ENCODE measurements at regions not wholly inside any gene's neighbourhood (a gene's known extent, or its start where the extent isn't known, plus 50 kb on each side); places are given as distances from the start of the nearest gene placed in this dataset.

- Histone ChIP-seq H3K4me2 (ENCODE audit: low read length) (no peak overlapping the region), H3K79me2 (replicated peaks; ENCODE audit: insufficient read depth, low read length) (no peaks in the 10 kb centered on the region), H3K9me3 (ENCODE audit: low read length) (no peaks in the 10 kb centered on the region), H3K27ac (ENCODE audit: low read length) (no peak overlapping the region), H3K9me2 (ENCODE audit: insufficient read depth, low read length) (no peaks in the 10 kb centered on the region), H4K20me1 (ENCODE audit: insufficient read depth) (no peaks in the 10 kb centered on the region), H3K36me3 (ENCODE audit: insufficient read depth, low read length) (no peaks in the 10 kb centered on the region), H3K4me3 (ENCODE audit: low read length) (no peak overlapping the region), H2AFZ (ENCODE audit: low read depth, low read length) (no peak overlapping the region), H3K27me3 (ENCODE audit: insufficient read depth, low read depth, low read length) (no peaks in the 10 kb centered on the region), H3F3A (ENCODE audit: insufficient read depth, low read length, poor library complexity, severe bottlenecking) (no peaks in the 10 kb centered on the region), H3K9ac (ENCODE audit: low read length) (no peak overlapping the region)
- TF ChIP-seq POLR2AphosphoS5 (IDR thresholded peaks at IDR 0.05) (no peak), SMC3 (conservative IDR thresholded peaks at IDR 0.05; ENCODE audit: poor library complexity) (no peak), MXI1 (conservative IDR thresholded peaks at IDR 0.05; ENCODE audit: poor library complexity, severe bottlenecking) (no peak), EZH2 (IDR thresholded peaks at IDR 0.05; ENCODE audit: borderline replicate concordance, insufficient read depth, low read length, poor library complexity, severe bottlenecking) (no peak), REST (IDR thresholded peaks at IDR 0.05; ENCODE audit: borderline replicate concordance) (no peak), RAD21 (conservative IDR thresholded peaks at IDR 0.05) (no peak), CTCF (IDR thresholded peaks at IDR 0.05; ENCODE audit: poor library complexity, severe bottlenecking) (no peak), EP300 (conservative IDR thresholded peaks at IDR 0.05; ENCODE audit: poor library complexity, severe bottlenecking) (no peak), TAF1 (IDR thresholded peaks at IDR 0.05; ENCODE audit: low read depth) (no peak)
Measured at GRCh38 chr2:234620018-234620417, 123.1 kb upstream of the ARL4C start.

- TF ChIP-seq CTCF (IDR thresholded peaks at IDR 0.05; ENCODE audit: poor library complexity, severe bottlenecking) (no peak), POLR2AphosphoS5 (IDR thresholded peaks at IDR 0.05) (no peak), RAD21 (conservative IDR thresholded peaks at IDR 0.05) (no peak), EP300 (conservative IDR thresholded peaks at IDR 0.05; ENCODE audit: poor library complexity, severe bottlenecking) (no peak), REST (IDR thresholded peaks at IDR 0.05; ENCODE audit: borderline replicate concordance) (no peak), MXI1 (conservative IDR thresholded peaks at IDR 0.05; ENCODE audit: poor library complexity, severe bottlenecking) (no peak), SMC3 (conservative IDR thresholded peaks at IDR 0.05; ENCODE audit: poor library complexity) (no peak)
- Histone ChIP-seq H3K79me2 (replicated peaks; ENCODE audit: insufficient read depth, low read length) (no peaks in the 10 kb centered on the region), H3K9me2 (ENCODE audit: insufficient read depth, low read length) (no peaks in the 10 kb centered on the region), H3K4me3 (ENCODE audit: low read length) (no peak overlapping the region), H3K9me3 (ENCODE audit: low read length) (peaks cover 3% of the 10 kb centered on the region), H3K9ac (ENCODE audit: low read length) (no peak overlapping the region), H3F3A (ENCODE audit: insufficient read depth, low read length, poor library complexity, severe bottlenecking) (no peaks in the 10 kb centered on the region), H3K27ac (ENCODE audit: low read length) (no peak overlapping the region), H2AFZ (ENCODE audit: low read depth, low read length) (no peak overlapping the region), H3K36me3 (ENCODE audit: insufficient read depth, low read length) (no peaks in the 10 kb centered on the region), H4K20me1 (ENCODE audit: insufficient read depth) (no peaks in the 10 kb centered on the region), H3K4me2 (ENCODE audit: low read length) (no peak overlapping the region), H3K27me3 (ENCODE audit: insufficient read depth, low read depth, low read length) (no peaks in the 10 kb centered on the region)
Measured at GRCh38 chr2:234615643-234616356, 118.9 kb upstream of the ARL4C start.
